MG63 (cell line): ENCODE measurements at regions not wholly inside any gene's neighbourhood (a gene's known extent, or its start where the extent isn't known, plus 50 kb on each side); places are given as distances from the start of the nearest gene placed in this dataset.
A peak's percentile ranks its signal among the peaks of the same experiment; 100 is the strongest.

Source experiments
- DNase-seq: peaks from one replicate; pipeline ENCODE4 v3.0.0-alpha.2; 2020
- H3K27me3 ChIP-seq: fragments of 250-450 bp; sonication (Bioruptor Pico); 2 replicates; pipeline ENCODE4 v1.5.1; 2020; ENCODE audit warnings: mild to moderate bottlenecking, moderate library complexity
- H3K36me3 ChIP-seq: fragments of 250-450 bp; sonication (Bioruptor Pico); 2 replicates; pipeline ENCODE4 v1.5.1; 2020; ENCODE audit warnings: mild to moderate bottlenecking, moderate library complexity
- H3K4me3 ChIP-seq: fragments of 250-450 bp; sonication (Bioruptor Pico); 2 replicates; pipeline ENCODE4 v1.5.1; 2020; ENCODE audit warnings: mild to moderate bottlenecking, moderate library complexity
- H3K9me3 ChIP-seq: fragments of 250-450 bp; sonication (Bioruptor Pico); 2 replicates; pipeline ENCODE4 v1.5.1; 2020; ENCODE audit warnings: mild to moderate bottlenecking, moderate library complexity

GRCh38 chr18:45386041-45386655 is 229.1 kb upstream of the SLC14A2 start:
- Histone ChIP-seq H3K27me3 (no peaks in the 10 kb centered on the region), H3K36me3 (no peaks in the 10 kb centered on the region), H3K9me3 (no peaks in the 10 kb centered on the region), H3K4me3 (no peak overlapping the region)
- no peak for DNase-seq

GRCh38 chr18:45387229-45387628 is 228.0 kb upstream of the SLC14A2 start:
- Histone ChIP-seq H3K27me3 (no peaks in the 10 kb centered on the region), H3K9me3 (no peaks in the 10 kb centered on the region), H3K36me3 (no peaks in the 10 kb centered on the region), H3K4me3 (no peak overlapping the region)
- no peak for DNase-seq

GRCh38 chr18:45398448-45398847 is 216.8 kb upstream of the SLC14A2 start:
- peak; percentile 49 for DNase-seq
- H3K36me3 ChIP-seq, result no peaks in the 10 kb centered on the region
- no peak overlapping the region for H3K4me3 ChIP-seq
- peaks cover 3% of the 10 kb centered on the region; the same call in 1 of the 2 replicates for H3K27me3 ChIP-seq
- H3K9me3 ChIP-seq, result no peaks in the 10 kb centered on the region

GRCh38 chr18:45399146-45399545 is 216.1 kb upstream of the SLC14A2 start:
- Histone ChIP-seq H3K27me3 (peaks cover 3% of the 10 kb centered on the region; the same call in 1 of the 2 replicates), H3K36me3 (no peaks in the 10 kb centered on the region), H3K4me3 (no peak overlapping the region), H3K9me3 (no peaks in the 10 kb centered on the region)
- no peak for DNase-seq

- peaks cover 3% of the 10 kb centered on the region; the same call in 1 of the 2 replicates for H3K27me3 ChIP-seq
- H3K4me3 ChIP-seq, result no peak overlapping the region
- H3K36me3 ChIP-seq, result no peaks in the 10 kb centered on the region
- no peaks in the 10 kb centered on the region for H3K9me3 ChIP-seq
- no peak for DNase-seq
These were observed 215.6 kb upstream of the SLC14A2 start for GRCh38 chr18:45399643-45400042.

GRCh38 chr18:45402485-45403056 is 212.7 kb upstream of the SLC14A2 start:
- peak; percentile 22 for DNase-seq
- Histone ChIP-seq H3K36me3 (no peaks in the 10 kb centered on the region), H3K4me3 (no peak overlapping the region), H3K9me3 (0 out of 2 replicates have a peak, but pooled peaks cover 2% of the 10 kb centered on the region), H3K27me3 (no peaks in the 10 kb centered on the region)

- Histone ChIP-seq H3K36me3 (no peaks in the 10 kb centered on the region), H3K9me3 (0 out of 2 replicates have a peak, but pooled peaks cover 2% of the 10 kb centered on the region), H3K4me3 (no peak overlapping the region), H3K27me3 (no peaks in the 10 kb centered on the region)
- no peak for DNase-seq
These were observed 211.8 kb upstream of the SLC14A2 start for GRCh38 chr18:45403341-45404049.

GRCh38 chr18:45408218-45408617 is 207.1 kb upstream of the SLC14A2 start:
- H3K36me3 ChIP-seq, result no peaks in the 10 kb centered on the region
- no peak for DNase-seq
- no peak overlapping the region for H3K4me3 ChIP-seq
- H3K27me3 ChIP-seq, result no peaks in the 10 kb centered on the region
- H3K9me3 ChIP-seq, result 0 out of 2 replicates have a peak, but pooled peaks cover 2% of the 10 kb centered on the region

GRCh38 chr18:45409971-45410370 is 205.3 kb upstream of the SLC14A2 start:
- H3K9me3 ChIP-seq, result 0 out of 2 replicates have a peak, but pooled peaks cover 2% of the 10 kb centered on the region
- H3K27me3 ChIP-seq, result no peaks in the 10 kb centered on the region
- DNase-seq, result no peak
- no peaks in the 10 kb centered on the region for H3K36me3 ChIP-seq
- H3K4me3 ChIP-seq, result no peak overlapping the region

- DNase-seq, result no peak
- H3K36me3 ChIP-seq, result no peaks in the 10 kb centered on the region
- H3K9me3 ChIP-seq, result no peaks in the 10 kb centered on the region
- H3K4me3 ChIP-seq, result no peak overlapping the region
- no peaks in the 10 kb centered on the region; the same call in 1 of the 2 replicates for H3K27me3 ChIP-seq
These were observed 202.7 kb upstream of the SLC14A2 start for GRCh38 chr18:45412577-45412976.

GRCh38 chr18:45413180-45413836 is 202.0 kb upstream of the SLC14A2 start:
- no peak overlapping the region for H3K4me3 ChIP-seq
- H3K9me3 ChIP-seq, result no peaks in the 10 kb centered on the region
- no peaks in the 10 kb centered on the region for H3K36me3 ChIP-seq
- no peaks in the 10 kb centered on the region; the same call in 1 of the 2 replicates for H3K27me3 ChIP-seq
- no peak for DNase-seq

GRCh38 chr18:45415614-45416013 is 199.7 kb upstream of the SLC14A2 start:
- H3K27me3 ChIP-seq, result no peaks in the 10 kb centered on the region; the same call in 1 of the 2 replicates
- no peak for DNase-seq
- no peaks in the 10 kb centered on the region for H3K36me3 ChIP-seq
- no peaks in the 10 kb centered on the region for H3K9me3 ChIP-seq
- H3K4me3 ChIP-seq, result no peak overlapping the region

GRCh38 chr18:45416168-45416567 is 199.1 kb upstream of the SLC14A2 start:
- Histone ChIP-seq H3K9me3 (no peaks in the 10 kb centered on the region), H3K4me3 (no peak overlapping the region), H3K27me3 (no peaks in the 10 kb centered on the region; the same call in 1 of the 2 replicates), H3K36me3 (no peaks in the 10 kb centered on the region)
- DNase-seq, result no peak

GRCh38 chr18:45417392-45417791 is 197.9 kb upstream of the SLC14A2 start:
- no peaks in the 10 kb centered on the region; the same call in 1 of the 2 replicates for H3K27me3 ChIP-seq
- no peaks in the 10 kb centered on the region for H3K9me3 ChIP-seq
- no peak for DNase-seq
- H3K36me3 ChIP-seq, result no peaks in the 10 kb centered on the region
- no peak overlapping the region for H3K4me3 ChIP-seq

- no peak for DNase-seq
- Histone ChIP-seq H3K9me3 (no peaks in the 10 kb centered on the region), H3K4me3 (no peak overlapping the region), H3K27me3 (no peaks in the 10 kb centered on the region), H3K36me3 (no peaks in the 10 kb centered on the region)
These were observed 191.6 kb upstream of the SLC14A2 start for GRCh38 chr18:45423659-45424058.

- Histone ChIP-seq H3K9me3 (no peaks in the 10 kb centered on the region), H3K4me3 (no peak overlapping the region), H3K27me3 (no peaks in the 10 kb centered on the region), H3K36me3 (no peaks in the 10 kb centered on the region)
- DNase-seq, result no peak
These were observed 185.2 kb upstream of the SLC14A2 start for GRCh38 chr18:45430041-45430440.

- Histone ChIP-seq H3K9me3 (no peaks in the 10 kb centered on the region), H3K36me3 (no peaks in the 10 kb centered on the region), H3K27me3 (no peaks in the 10 kb centered on the region), H3K4me3 (no peak overlapping the region)
- no peak for DNase-seq
These were observed 179.5 kb upstream of the SLC14A2 start for GRCh38 chr18:45435810-45436209.
